HUES6 (cell line): ENCODE measurements at regions not wholly inside any gene's neighbourhood (a gene's known extent, or its start where the extent isn't known, plus 50 kb on each side); places are given as distances from the start of the nearest gene placed in this dataset.

Source experiments
- H3K27ac ChIP-seq: 2 replicates; pipeline ENCODE4 v1.7.0; 2013; ENCODE audit warnings: low read depth, mild to moderate bottlenecking, low read length, inconsistent platforms
- H3K27me3 ChIP-seq: 2 replicates; pipeline ENCODE4 v1.6.1; 2013; ENCODE audit warnings: low read length; ENCODE audit not compliant: control insufficient read depth, insufficient read depth
- H3K36me3 ChIP-seq: 2 replicates; pipeline ENCODE4 v1.6.1; 2013; ENCODE audit warnings: low read length; ENCODE audit not compliant: control insufficient read depth, insufficient read depth
- H3K4me1 ChIP-seq: 2 replicates; pipeline ENCODE4 v1.6.1; 2013; ENCODE audit warnings: low read length; ENCODE audit not compliant: control insufficient read depth, insufficient read depth
- H3K4me3 ChIP-seq: 2 replicates; pipeline ENCODE4 v1.5.1; 2013; ENCODE audit warnings: low read depth, low read length
- H3K9ac ChIP-seq: one replicate; pipeline ENCODE4 v1.6.1; 2013; ENCODE audit warnings: mild to moderate bottlenecking, low read length
- H3K9me3 ChIP-seq: 2 replicates; pipeline ENCODE4 v1.6.1; 2013; ENCODE audit warnings: low read depth, low read length; ENCODE audit not compliant: control insufficient read depth, insufficient read depth

DNA sequence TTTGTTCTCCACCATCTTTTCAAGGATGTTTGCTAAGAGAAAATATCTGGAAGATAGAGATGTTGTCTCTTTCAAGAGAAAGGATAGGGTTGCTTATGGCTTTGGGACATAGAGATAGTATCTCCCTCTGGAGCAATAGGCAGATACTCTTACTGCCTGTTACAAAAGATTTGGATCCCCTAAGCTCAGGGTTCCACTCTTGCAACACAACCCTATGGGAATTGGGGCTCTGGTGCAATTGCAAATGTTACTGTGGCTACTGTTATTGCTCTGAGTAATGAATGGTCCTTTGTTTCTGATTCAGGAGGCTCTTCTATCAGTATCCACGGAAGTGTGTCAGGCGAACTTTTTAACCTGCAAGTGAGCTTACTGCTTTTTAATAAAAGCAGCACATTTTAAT lies 88.8 kb downstream of the GPR85 start:
- Histone ChIP-seq H3K36me3 (no peaks in the 10 kb centered on the region), H3K27ac (no peak overlapping the region), H3K4me3 (no peak overlapping the region), H3K9me3 (no peaks in the 10 kb centered on the region), H3K4me1 (no peaks in the 10 kb centered on the region), H3K9ac (no peak overlapping the region), H3K27me3 (no peaks in the 10 kb centered on the region)

DNA sequence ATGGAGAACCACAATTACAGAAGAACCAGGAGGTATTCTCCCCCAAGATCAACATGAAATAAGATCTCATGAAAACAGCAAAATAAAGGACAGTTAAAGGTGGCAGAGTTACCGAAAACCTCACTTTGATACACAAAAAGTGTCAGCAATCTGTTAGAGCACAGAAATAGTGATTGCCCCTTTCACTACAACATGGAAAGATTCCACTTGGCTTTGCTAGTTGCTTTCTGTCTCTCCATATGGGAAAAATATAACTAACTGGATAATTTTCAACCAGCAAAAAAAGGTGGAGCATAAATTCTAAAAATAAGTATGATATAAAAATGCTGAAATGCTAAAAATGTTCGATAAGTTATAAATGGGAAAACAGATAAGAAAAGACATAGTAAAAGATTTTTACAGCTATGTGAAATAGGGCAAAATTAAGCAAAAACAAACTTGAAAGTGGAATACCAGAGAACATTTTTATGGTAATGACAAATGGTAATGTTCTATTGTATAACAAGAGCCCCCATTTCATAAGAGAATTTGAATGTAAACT lies 90.2 kb downstream of the GPR85 start:
- H3K4me3 ChIP-seq: no peak overlapping the region
- H3K9ac ChIP-seq: no peak overlapping the region
- H3K9me3 ChIP-seq: no peaks in the 10 kb centered on the region
- no peaks in the 10 kb centered on the region for H3K27me3 ChIP-seq
- no peaks in the 10 kb centered on the region for H3K36me3 ChIP-seq
- H3K27ac ChIP-seq: no peak overlapping the region
- no peaks in the 10 kb centered on the region for H3K4me1 ChIP-seq

DNA sequence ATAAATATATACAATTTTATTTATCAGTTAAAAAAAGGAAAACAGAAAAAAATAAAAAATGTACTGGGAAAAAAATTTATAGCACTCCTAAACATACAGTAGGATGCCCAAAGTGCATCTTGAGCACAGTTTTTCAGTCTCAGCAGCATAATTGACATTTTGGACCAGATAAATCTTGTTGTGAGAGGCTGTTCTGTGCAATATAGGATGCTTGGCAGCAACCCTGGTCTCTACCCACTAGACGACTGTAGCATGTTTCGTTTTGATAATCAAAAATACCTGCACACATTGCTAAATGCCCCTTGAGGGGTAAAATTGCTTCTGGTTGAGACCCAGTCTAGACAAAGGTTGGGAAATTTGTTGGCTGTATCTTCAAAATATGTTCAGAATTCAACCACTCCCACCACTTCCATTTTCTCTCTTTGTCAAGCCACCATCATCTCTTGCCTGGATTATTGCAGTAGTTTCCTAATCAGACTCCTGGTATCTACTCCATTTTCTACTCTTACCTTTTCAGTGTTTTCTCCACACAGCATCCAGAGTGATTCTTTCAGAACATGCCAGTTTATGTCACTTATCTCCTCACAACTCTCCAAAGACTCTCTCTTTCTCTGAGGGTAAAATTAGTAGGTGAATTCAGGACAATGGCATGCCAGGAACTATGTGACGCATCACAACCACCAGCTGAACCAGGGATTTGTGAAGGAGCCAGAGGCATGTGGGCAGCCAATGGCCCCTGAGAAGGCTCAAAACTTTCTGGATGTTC lies 91.4 kb downstream of the GPR85 start:
- Histone ChIP-seq H3K9me3 (no peaks in the 10 kb centered on the region), H3K36me3 (no peaks in the 10 kb centered on the region), H3K4me3 (no peak overlapping the region), H3K9ac (no peak overlapping the region), H3K27me3 (no peaks in the 10 kb centered on the region), H3K27ac (no peak overlapping the region), H3K4me1 (no peaks in the 10 kb centered on the region)

DNA sequence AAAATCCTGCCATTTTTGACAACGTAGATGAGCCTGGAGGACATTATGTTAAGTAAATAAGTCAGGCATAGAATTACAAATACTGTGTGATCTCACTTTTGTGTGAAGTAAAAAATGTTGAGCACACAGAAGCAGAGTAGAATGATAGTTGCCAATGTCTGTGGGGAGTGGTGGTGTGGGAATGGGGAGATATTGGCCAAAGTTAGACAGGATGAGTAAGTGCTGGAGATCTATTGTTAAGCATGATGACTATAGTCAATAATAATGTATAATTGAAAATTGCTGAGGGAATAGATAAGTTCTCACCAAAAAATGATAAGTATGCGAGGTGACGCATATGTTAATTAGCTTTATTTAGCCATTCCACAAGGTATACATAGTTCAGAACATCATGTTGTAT lies 92.0 kb downstream of the GPR85 start:
- Histone ChIP-seq H3K9ac (no peak overlapping the region), H3K36me3 (no peaks in the 10 kb centered on the region), H3K27me3 (no peaks in the 10 kb centered on the region), H3K4me3 (no peak overlapping the region), H3K27ac (no peak overlapping the region), H3K4me1 (no peaks in the 10 kb centered on the region), H3K9me3 (no peaks in the 10 kb centered on the region)

DNA sequence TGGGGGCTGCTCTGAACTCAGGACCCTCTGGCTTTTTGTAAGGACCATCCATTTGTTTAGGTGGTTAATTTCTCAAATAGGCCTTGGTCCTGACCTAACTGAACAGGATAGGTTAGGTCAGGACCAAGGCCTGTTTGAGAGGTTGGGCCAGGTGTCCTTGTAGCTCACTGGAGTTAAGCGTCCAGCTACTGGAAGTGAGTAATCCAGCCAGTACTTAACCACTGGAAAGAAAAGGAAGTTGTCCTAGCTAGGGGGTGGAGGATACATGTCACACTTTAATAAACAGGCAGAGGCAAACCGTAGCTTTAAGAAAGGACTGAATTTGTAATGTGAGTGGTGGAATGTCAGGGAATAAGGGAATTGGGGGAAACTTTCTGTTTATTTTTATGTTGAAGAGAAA lies 96.0 kb downstream of the GPR85 start:
- Histone ChIP-seq H3K9me3 (no peaks in the 10 kb centered on the region), H3K4me1 (no peaks in the 10 kb centered on the region), H3K27me3 (no peaks in the 10 kb centered on the region), H3K27ac (no peak overlapping the region), H3K4me3 (no peak overlapping the region), H3K9ac (no peak overlapping the region), H3K36me3 (no peaks in the 10 kb centered on the region)

DNA sequence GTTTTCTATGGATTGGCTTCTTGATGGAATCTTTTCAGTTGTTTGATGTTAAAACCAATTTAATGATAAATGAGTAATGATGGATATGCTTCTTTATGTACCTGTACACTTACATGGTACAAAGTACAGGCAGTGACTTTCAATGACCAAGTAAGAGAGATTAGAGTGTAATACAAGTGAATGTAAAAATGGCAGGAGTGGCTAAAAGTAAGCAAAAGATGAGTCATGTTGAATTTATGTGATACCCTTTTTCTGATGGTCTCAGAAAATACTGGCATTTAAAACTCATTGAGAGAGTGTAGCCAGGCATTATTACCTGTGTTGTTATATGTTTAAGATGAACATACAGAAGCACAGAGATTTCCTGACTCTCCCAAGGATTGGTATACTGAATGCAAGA lies 97.1 kb downstream of the GPR85 start:
- no peak overlapping the region for H3K27ac ChIP-seq
- no peaks in the 10 kb centered on the region for H3K36me3 ChIP-seq
- H3K27me3 ChIP-seq: no peaks in the 10 kb centered on the region
- no peak overlapping the region for H3K4me3 ChIP-seq
- H3K4me1 ChIP-seq: no peaks in the 10 kb centered on the region
- H3K9me3 ChIP-seq: no peaks in the 10 kb centered on the region
- no peak overlapping the region for H3K9ac ChIP-seq

GRCh38 chr7:112987171-112987570 lies 99.5 kb downstream of the GPR85 start:
- Histone ChIP-seq H3K36me3 (no peaks in the 10 kb centered on the region), H3K27ac (no peak overlapping the region), H3K9ac (no peak overlapping the region), H3K4me1 (no peaks in the 10 kb centered on the region), H3K9me3 (no peaks in the 10 kb centered on the region), H3K27me3 (no peaks in the 10 kb centered on the region), H3K4me3 (no peak overlapping the region)

DNA sequence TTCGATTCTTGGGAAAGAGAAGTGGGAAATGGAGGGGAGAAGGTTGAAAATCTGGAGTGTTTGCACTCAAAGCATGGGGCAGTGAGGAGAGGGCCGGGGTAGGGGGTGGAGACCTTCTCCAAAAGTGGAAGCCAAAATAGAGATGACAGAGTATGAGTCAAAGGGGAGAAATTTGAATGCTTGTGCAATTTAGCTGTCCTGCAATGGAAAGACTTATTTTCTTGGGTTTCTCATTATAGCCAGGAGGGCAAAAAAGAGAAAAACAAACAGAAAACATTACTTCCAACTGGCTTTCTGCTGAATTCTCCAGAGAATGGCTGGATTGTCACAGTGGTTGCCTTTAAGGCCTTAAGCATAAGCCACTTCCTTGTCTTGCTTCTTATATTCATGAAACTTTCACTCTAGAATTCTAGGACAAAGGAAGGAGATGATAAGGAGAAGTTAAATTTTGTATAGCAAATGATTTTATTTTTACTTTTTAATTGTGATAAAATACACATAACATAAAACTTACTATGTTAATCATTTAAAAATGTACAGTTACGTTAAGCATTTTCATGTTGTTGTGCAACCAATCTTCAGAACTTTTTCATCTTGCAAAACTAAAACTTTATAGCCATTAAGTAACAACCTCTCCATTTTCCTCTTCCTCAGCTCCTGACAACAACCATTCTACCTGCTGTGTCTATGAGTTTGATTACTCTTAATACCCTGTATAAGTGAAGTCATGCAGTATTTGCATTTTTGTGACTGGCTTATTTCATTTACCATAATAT lies 100.2 kb downstream of the GPR85 start:
- Histone ChIP-seq H3K36me3 (no peaks in the 10 kb centered on the region), H3K9ac (no peak overlapping the region), H3K9me3 (no peaks in the 10 kb centered on the region), H3K27ac (no peak overlapping the region), H3K4me3 (no peak overlapping the region), H3K4me1 (no peaks in the 10 kb centered on the region), H3K27me3 (no peaks in the 10 kb centered on the region)

GRCh38 chr7:112985377-112985987 lies 101.1 kb downstream of the GPR85 start:
- Histone ChIP-seq H3K9ac (no peak overlapping the region), H3K27me3 (no peaks in the 10 kb centered on the region), H3K9me3 (no peaks in the 10 kb centered on the region), H3K27ac (no peak overlapping the region), H3K36me3 (no peaks in the 10 kb centered on the region), H3K4me3 (no peak overlapping the region), H3K4me1 (no peaks in the 10 kb centered on the region)

DNA sequence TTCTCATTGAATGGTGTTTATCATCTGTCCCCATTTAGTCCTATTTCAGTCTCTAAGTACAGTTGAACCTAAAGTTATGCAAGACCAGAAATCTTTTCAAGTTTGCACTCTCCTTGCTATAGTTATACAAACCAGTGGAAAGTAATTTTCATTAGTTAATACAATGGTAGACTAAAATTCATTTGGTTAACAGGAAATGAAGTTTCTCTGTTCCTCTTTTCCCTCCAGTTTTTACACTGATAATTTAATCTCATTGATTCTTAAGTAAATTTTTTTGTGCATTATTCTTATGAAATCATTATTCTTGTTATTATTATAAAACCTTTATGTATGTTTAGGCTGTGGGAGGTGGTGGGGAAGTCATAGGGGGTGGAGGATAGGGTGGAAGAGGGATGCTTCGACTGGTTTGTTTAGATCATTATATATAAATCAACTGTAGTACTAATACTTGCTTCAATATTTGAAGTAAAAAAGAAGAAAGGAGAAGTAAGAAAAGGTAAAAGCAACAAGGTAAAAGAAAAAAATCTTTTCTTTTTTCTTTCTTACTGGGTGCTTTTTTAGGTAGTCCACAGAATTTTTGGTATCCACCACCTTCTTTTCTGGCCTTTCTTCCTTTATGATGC lies 104.1 kb downstream of the GPR85 start:
- Histone ChIP-seq H3K27me3 (no peaks in the 10 kb centered on the region), H3K9me3 (no peaks in the 10 kb centered on the region), H3K4me1 (no peaks in the 10 kb centered on the region), H3K4me3 (no peak overlapping the region), H3K36me3 (no peaks in the 10 kb centered on the region), H3K27ac (no peak overlapping the region), H3K9ac (no peak overlapping the region)
